ENCODE measurements at regions not wholly inside any gene's neighbourhood (a gene's known extent, or its start where the extent isn't known, plus 50 kb on each side); places are given as distances from the start of the nearest gene placed in this dataset.

DNA sequence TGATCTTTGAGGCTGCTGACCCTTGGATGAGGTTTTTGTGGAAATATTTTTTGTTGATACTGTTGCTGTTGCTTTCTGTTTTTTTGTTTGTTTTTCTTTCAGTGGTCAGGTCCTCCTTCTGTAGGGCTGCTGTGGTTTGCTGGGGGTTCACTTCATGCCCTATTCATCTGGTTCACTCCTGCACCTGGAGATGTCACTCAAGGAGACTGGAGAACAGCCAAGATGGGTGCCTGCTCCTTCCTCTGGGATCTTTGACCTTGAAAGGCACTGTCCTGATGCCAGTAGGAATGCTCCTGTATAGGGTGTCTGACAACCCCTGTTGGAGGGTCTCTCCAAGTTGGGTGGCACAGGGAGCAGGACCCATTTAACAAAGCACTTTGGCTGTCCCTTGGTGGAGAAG is 67.0 kb upstream of the ACTBL2 start:
- DNase-seq (ENCODE audit: low spot score): no peak

- DNase-seq (ENCODE audit: low spot score): no peak
Observed at GRCh38 chr5:57540823-57541222, 58.2 kb upstream of the ACTBL2 start.

- DNase-seq (ENCODE audit: low spot score): no peak
Observed at GRCh38 chr5:57539281-57539701, 56.7 kb upstream of the ACTBL2 start.

- DNase-seq (ENCODE audit: low spot score): no peak
Observed at GRCh38 chr5:57538341-57538955, 55.8 kb upstream of the ACTBL2 start.

DNA sequence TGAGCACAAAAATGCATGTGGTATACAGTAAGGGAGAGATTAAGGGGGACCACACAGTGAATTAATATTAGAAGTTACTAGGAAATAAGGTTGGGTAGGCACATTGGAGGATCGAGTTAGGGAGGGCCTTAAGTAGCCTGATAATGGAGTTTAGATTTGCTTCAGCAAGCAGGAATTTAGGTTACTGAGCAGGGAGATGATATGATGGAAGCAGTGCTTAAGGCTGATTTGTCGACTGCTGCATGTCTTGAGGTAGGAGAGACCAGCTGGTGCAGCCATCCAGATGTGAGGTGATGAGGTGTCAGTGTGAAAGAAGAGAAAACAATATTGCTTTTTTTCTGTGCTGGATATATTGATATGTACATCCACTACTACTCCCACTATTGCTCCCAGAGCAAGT is 55.2 kb upstream of the ACTBL2 start:
- DNase-seq (ENCODE audit: low spot score): no peak

GRCh38 chr5:57532513-57533497 is 50.2 kb upstream of the ACTBL2 start:
- DNase-seq (ENCODE audit: low spot score): no peak
